GM12891 (cell line): ENCODE measurements at regions not wholly inside any gene's neighbourhood (a gene's known extent, or its start where the extent isn't known, plus 50 kb on each side); places are given as distances from the start of the nearest gene placed in this dataset.

Experiments used
- PAX5 ChIP-seq: IDR thresholded peaks from 2 replicates; pipeline ENCODE4 v1.6.1; 2011; ENCODE audit warnings: low read length, moderate library complexity, mild to moderate bottlenecking; ENCODE audit not compliant: insufficient read depth, severe bottlenecking
- POLR2A ChIP-seq: IDR thresholded peaks from 2 replicates; pipeline ENCODE4 v1.6.1; 2011; ENCODE audit warnings: low read depth, low read length, control low read depth
- POLR2AphosphoS5 ChIP-seq: IDR thresholded peaks from 2 replicates; pipeline ENCODE4 v1.6.1; 2011; ENCODE audit warnings: low read depth, low read length, control low read depth
- POU2F2 ChIP-seq: IDR thresholded peaks from 2 replicates; pipeline ENCODE4 v1.6.1; 2011; ENCODE audit warnings: low read depth, mild to moderate bottlenecking, control low read depth, low read length, moderate library complexity
- SPI1 ChIP-seq: IDR thresholded peaks from 2 replicates; pipeline ENCODE4 v1.6.1; 2011; ENCODE audit warnings: low read depth, low read length, control low read depth
- TAF1 ChIP-seq: IDR thresholded peaks from 2 replicates; pipeline ENCODE4 v1.6.1; 2011; ENCODE audit warnings: low read depth, low read length, control low read depth

- TF ChIP-seq POLR2A (no peak), POLR2AphosphoS5 (no peak), TAF1 (no peak), SPI1 (no peak), PAX5 (no peak), POU2F2 (no peak)
These were observed 190.6 kb downstream of the MAT2B start for GRCh38 chr5:163695830-163696578.
